Astrocyte of the spinal cord (primary cell): ENCODE measurements at regions not wholly inside any gene's neighbourhood (a gene's known extent, or its start where the extent isn't known, plus 50 kb on each side); places are given as distances from the start of the nearest gene placed in this dataset.

Experiments used
- DNase-seq: peaks from one replicate; pipeline ENCODE4 v3.0.0; 2011; ENCODE audit warnings: low read depth, low spot score
- H3K4me3 ChIP-seq: 2 replicates; pipeline ENCODE4 v1.5.1; 2011; ENCODE audit warnings: low read depth, mild to moderate bottlenecking, low read length, moderate library complexity
- CTCF ChIP-seq: IDR thresholded peaks from 2 replicates; pipeline ENCODE4 v1.5.1; 2012; ENCODE audit warnings: low read depth, mild to moderate bottlenecking, low read length, inconsistent platforms
- in situ Hi-C: cut with HindIII; loops from 2 replicates; pipeline ENCODE4 v1.10.0; 2017; ENCODE audit warnings: low sequenced_read_pairs

DNA sequence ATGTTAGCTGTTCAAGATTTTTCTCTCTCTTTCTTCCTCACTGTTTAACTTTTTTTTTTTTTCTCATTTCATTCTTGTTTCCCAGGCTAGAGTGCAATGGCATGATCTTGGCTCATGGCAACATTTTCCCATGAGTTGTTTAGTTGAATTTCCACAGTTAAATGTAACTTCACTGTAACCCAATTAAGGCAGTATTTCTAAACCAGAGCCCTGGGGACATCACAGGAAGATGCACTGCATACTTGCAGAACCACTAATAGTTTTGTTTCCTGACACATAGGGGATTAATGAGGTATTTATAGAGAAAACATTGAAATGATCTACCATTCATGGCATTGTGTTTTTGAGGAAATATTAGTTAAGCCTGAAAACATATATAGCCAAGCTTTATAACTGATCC lies 795.6 kb upstream of the GHITM start:
- no peak for DNase-seq
- in situ Hi-C loops, result no loop called here
- H3K4me3 ChIP-seq, result no peak overlapping the region
- TF ChIP-seq CTCF, result no peak

DNA sequence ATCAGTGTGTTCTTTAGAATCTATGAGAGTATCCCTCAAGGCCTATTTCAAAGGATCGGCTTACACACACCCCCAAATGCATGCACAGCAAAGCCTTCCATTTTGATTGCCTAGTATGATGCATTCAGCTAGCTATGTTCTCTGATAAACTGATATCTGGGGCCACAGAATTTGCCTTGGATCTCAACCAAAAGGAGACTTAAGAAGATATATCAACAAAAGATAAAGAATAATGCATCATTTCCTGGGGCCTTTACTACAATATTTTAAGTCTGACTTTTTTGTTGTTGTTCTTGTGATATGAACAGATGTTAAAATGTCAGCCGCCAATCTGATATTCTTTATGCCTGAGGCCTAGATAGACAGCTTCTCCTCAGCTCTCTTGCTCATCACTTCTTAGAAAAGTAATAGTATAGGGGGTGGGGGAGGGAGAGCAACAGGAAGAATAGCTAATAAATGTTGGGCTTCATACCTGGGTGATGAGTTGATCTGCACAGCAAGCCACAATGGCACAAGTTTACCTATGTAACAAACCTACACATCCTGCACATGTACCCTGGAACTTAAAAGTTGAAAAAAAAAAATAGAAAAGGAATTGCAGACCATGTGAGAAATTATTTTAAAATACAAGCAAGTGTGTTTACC lies 792.9 kb upstream of the GHITM start:
- no peak for TF ChIP-seq CTCF
- in situ Hi-C loops, result no loop called here
- DNase-seq, result peak; percentile 22
- no peak overlapping the region for H3K4me3 ChIP-seq

DNA sequence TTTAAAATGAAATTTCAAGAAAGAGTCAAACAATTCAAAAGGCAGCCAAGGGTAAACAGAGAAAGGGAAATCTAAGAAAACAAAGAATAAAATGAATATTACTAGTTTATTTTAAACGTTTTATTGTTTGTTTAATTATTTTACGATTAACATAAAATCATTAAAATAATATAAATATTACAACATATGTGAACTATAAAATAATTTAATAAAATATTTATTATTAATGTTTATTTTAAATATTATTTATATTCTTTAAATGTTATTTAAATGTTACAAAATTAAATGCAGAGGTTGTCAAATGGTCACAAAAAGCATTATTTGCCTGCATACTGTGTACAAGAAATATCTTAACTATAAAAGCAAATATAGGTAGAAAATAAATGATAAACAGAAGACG lies 786.7 kb upstream of the GHITM start:
- DNase-seq, result no peak
- no peak for TF ChIP-seq CTCF
- H3K4me3 ChIP-seq, result no peak overlapping the region
- in situ Hi-C loops, result no loop called here

GRCh38 chr10:83354456-83354855 lies 784.9 kb upstream of the GHITM start:
- no peak for DNase-seq
- TF ChIP-seq CTCF, result no peak
- no peak overlapping the region for H3K4me3 ChIP-seq
- in situ Hi-C loops, result no loop called here

DNA sequence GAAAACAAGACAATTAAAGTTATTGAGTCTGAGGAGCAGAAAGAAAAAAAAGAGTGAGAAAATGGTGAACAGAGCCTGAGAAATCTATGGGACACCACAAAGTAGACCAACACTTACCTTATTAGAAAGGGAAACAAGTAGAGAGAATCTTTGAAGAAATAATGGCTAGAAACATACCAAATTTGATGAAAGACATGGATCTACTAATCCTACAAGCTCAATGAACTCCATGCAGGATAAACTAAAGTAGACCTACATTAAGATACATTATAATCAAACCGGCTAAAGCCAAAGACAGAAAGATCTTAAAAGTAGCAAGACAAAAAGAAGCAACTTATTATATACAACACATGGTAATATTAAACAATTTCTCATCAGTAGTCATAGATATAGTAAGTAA lies 782.3 kb upstream of the GHITM start:
- no peak for TF ChIP-seq CTCF
- no peak overlapping the region for H3K4me3 ChIP-seq
- in situ Hi-C loops, result no loop called here
- DNase-seq, result no peak

GRCh38 chr10:83357627-83358026 lies 781.7 kb upstream of the GHITM start:
- no peak for TF ChIP-seq CTCF
- in situ Hi-C loops, result no loop called here
- no peak for DNase-seq
- no peak overlapping the region for H3K4me3 ChIP-seq

DNA sequence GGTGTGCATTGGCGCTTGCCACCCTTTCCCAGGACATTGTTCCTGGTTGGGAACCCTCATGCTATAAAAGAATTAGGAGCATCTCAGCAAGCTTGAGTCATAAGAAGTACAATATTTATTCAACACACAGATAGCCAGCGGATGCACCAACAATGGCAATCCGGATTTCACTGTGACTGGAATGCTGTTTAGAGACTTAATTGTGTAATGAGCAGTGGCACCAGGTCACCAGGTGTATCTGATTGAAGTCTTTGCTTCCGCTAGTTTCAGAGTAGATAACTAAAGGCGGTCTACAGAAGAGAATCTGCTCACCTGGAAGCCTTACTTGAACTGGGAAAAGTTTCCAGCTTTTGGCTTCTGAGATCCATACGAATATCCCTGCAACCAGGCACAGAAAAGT lies 772.3 kb upstream of the GHITM start:
- in situ Hi-C loops, result no loop called here
- TF ChIP-seq CTCF, result no peak
- H3K4me3 ChIP-seq, result no peak overlapping the region
- DNase-seq, result no peak
